ENCODE measurements at regions not wholly inside any gene's neighbourhood (a gene's known extent, or its start where the extent isn't known, plus 50 kb on each side); places are given as distances from the start of the nearest gene placed in this dataset.
A peak's percentile ranks its signal among the peaks of the same experiment; 100 is the strongest.

- TF ChIP-seq POLR2A (IDR thresholded peaks at IDR 0.05) = no peak
- TF ChIP-seq, protein P1, sequence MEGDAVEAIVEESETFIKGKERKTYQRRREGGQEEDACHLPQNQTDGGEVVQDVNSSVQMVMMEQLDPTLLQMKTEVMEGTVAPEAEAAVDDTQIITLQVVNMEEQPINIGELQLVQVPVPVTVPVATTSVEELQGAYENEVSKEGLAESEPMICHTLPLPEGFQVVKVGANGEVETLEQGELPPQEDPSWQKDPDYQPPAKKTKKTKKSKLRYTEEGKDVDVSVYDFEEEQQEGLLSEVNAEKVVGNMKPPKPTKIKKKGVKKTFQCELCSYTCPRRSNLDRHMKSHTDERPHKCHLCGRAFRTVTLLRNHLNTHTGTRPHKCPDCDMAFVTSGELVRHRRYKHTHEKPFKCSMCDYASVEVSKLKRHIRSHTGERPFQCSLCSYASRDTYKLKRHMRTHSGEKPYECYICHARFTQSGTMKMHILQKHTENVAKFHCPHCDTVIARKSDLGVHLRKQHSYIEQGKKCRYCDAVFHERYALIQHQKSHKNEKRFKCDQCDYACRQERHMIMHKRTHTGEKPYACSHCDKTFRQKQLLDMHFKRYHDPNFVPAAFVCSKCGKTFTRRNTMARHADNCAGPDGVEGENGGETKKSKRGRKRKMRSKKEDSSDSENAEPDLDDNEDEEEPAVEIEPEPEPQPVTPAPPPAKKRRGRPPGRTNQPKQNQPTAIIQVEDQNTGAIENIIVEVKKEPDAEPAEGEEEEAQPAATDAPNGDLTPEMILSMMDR (IDR thresholded peaks at IDR 0.05) = no peak
- DNase-seq (no peak), ATAC-seq (no peak)
- WGBS (ENCODE audit: insufficient coverage, low coverage, low lambda C conversion rate, missing lambda C conversion rate) = 89% methylated on average over 3 of the region's 4 CpGs
- intact Hi-C loops (cut with DNase I) = no loop called here
- no peak overlapping the region for H3K4me3 ChIP-seq
- H3K4me1 ChIP-seq = peaks cover 0 to 29% (median 8%) of the 10 kb centered on the region in 4 donors
- no peaks in the 10 kb centered on the region for H3K36me3 ChIP-seq
- no peaks in the 10 kb centered on the region for H3K9me3 ChIP-seq
- H3K27ac ChIP-seq = no peak overlapping the region
- no peaks in the 10 kb centered on the region for H3K27me3 ChIP-seq
Measured at GRCh38 chr18:54769526-54770464, 58.5 kb upstream of the RAB27B start.

DNA sequence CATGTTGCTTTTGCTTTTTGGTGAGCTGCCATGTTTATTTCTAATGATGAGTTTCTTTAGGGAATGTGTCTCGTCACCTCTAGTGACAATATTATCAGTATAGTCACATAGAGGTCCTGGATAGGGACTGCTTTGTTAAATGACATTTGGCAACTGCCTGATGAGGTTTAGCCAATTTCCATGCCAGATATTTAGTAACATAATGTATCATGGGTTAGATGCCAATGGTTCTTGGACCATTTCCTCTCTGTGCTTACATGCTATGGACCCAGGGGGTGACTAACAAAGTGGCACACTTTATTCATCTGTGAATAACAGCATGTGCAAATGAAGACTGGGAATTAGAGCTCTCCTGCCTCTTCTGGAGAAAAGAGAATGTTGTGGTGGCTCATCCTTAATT, 56.2 kb upstream of the RAB27B start:
- no peaks in the 10 kb centered on the region for H3K27me3 ChIP-seq
- no peak for TF ChIP-seq POLR2A (IDR thresholded peaks at IDR 0.05)
- TF ChIP-seq, protein P1 (IDR thresholded peaks at IDR 0.05) = no peak
- intact Hi-C loops (cut with DNase I) = no loop called here
- no peaks in the 10 kb centered on the region for H3K9me3 ChIP-seq
- WGBS (ENCODE audit: insufficient coverage, low coverage, low lambda C conversion rate, missing lambda C conversion rate) = 29% methylated on average over 1 of the region's 1 CpG
- ATAC-seq (peak in 2 of 4 donors; percentile 13), DNase-seq (no peak)
- no peaks in the 10 kb centered on the region for H3K36me3 ChIP-seq
- H3K4me3 ChIP-seq = no peak overlapping the region
- peaks cover 0 to 26% (median 2%) of the 10 kb centered on the region in 4 donors for H3K4me1 ChIP-seq
- no peak overlapping the region for H3K27ac ChIP-seq

DNA sequence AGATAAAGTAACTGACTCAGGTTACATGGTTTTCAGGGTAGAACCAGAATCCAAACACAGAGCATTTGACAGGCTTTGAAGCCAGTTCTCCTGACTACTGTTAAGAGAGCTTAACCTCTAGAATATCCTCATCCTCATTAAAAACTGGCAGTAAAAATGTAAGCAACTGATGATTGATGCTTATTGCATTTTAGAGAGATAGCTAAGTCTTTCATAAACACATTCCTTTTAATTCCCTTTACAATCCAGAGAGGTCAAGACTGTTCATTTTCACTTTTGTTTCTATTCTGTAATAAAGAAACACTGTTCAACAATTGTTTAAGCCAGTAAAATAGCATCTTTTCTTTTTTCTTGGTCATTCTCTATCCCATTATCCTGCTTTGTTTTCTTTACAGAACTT, 53.9 kb upstream of the RAB27B start:
- H3K9me3 ChIP-seq = no peaks in the 10 kb centered on the region
- intact Hi-C loops (cut with DNase I) = no loop called here
- ATAC-seq = no peak
- no peak for DNase-seq
- H3K36me3 ChIP-seq = no peaks in the 10 kb centered on the region
- peaks cover 0 to 31% (median 2%) of the 10 kb centered on the region in 4 donors for H3K4me1 ChIP-seq
- TF ChIP-seq, protein P1 (IDR thresholded peaks at IDR 0.05) = no peak
- no peak for TF ChIP-seq POLR2A (IDR thresholded peaks at IDR 0.05)
- no peak overlapping the region for H3K27ac ChIP-seq
- no peak overlapping the region for H3K4me3 ChIP-seq
- no peaks in the 10 kb centered on the region for H3K27me3 ChIP-seq

- 68% methylated on average over 2 of the region's 6 CpGs for WGBS (ENCODE audit: insufficient coverage, low coverage, low lambda C conversion rate, missing lambda C conversion rate)
- intact Hi-C loops (cut with DNase I) = no loop called here
- H3K27me3 ChIP-seq = no peaks in the 10 kb centered on the region
- no peaks in the 10 kb centered on the region for H3K9me3 ChIP-seq
- no peak overlapping the region for H3K27ac ChIP-seq
- TF ChIP-seq, protein P1 (IDR thresholded peaks at IDR 0.05) = no peak
- TF ChIP-seq POLR2A (IDR thresholded peaks at IDR 0.05) = no peak
- H3K4me3 ChIP-seq = no peak overlapping the region
- DNase-seq = no peak
- H3K36me3 ChIP-seq = no peaks in the 10 kb centered on the region
- no peak for ATAC-seq
- H3K4me1 ChIP-seq = peaks cover 0 to 31% (median 2%) of the 10 kb centered on the region in 4 donors
Measured at GRCh38 chr18:54774981-54775665, 53.2 kb upstream of the RAB27B start.
